ENCODE measurements at regions not wholly inside any gene's neighbourhood (a gene's known extent, or its start where the extent isn't known, plus 50 kb on each side); places are given as distances from the start of the nearest gene placed in this dataset.
"Not testable (repeated sequence)": the region's sequence is repeated elsewhere in the genome, so short reads cannot be mapped to it uniquely, and the experiment has no call there.

- H3K27me3 ChIP-seq (ENCODE audit: insufficient read depth, low read length, poor library complexity, severe bottlenecking): no peaks in the 10 kb centered on the region
- POLR2A ChIA-PET: no interaction called here
- H3K36me3 ChIP-seq (ENCODE audit: insufficient read depth, low read length): no peaks in the 10 kb centered on the region
- Mint-ChIP-seq H3K9me3 (peaks cover 6 to 27% (median 15%) of the 10 kb centered on the region in 5 donors), H3K36me3 (no peaks in the 10 kb centered on the region), H3K27ac (no peak overlapping the region), H3K4me3 (no peak overlapping the region), H3K27me3 (no peaks in the 10 kb centered on the region), H3K4me1 (no peaks in the 10 kb centered on the region)
- no peaks in the 10 kb centered on the region for H3K9me3 ChIP-seq (ENCODE audit: low read length)
- H3K4me3 ChIP-seq (ENCODE audit: low read length): no peak overlapping the region
- no peak overlapping the region for H3K27ac ChIP-seq (ENCODE audit: low read depth, low read length)
- H3K4me1 ChIP-seq (ENCODE audit: insufficient read depth, low read length): no peaks in the 10 kb centered on the region
- CTCF ChIA-PET: no interaction called here
- DNase-seq: no peak
These were observed 163.4 kb upstream of the LRP1B start for GRCh38 chr2:142294225-142294624.

- no peaks in the 10 kb centered on the region for H3K4me1 Mint-ChIP-seq
- CTCF ChIA-PET: no interaction called here
- H3K27ac Mint-ChIP-seq: no peak overlapping the region
- Histone ChIP-seq H3K4me3 (ENCODE audit: low read length) (no peak overlapping the region), H3K27me3 (ENCODE audit: insufficient read depth, low read length, poor library complexity, severe bottlenecking) (no peaks in the 10 kb centered on the region), H3K9me3 (ENCODE audit: low read length) (no peaks in the 10 kb centered on the region), H3K4me1 (ENCODE audit: insufficient read depth, low read length) (no peaks in the 10 kb centered on the region), H3K27ac (ENCODE audit: low read depth, low read length) (no peak overlapping the region), H3K36me3 (ENCODE audit: insufficient read depth, low read length) (no peaks in the 10 kb centered on the region)
- DNase-seq: no peak
- no peaks in the 10 kb centered on the region for H3K27me3 Mint-ChIP-seq
- POLR2A ChIA-PET: no interaction called here
- H3K4me3 Mint-ChIP-seq: no peak overlapping the region
- no peaks in the 10 kb centered on the region for H3K36me3 Mint-ChIP-seq
- H3K9me3 Mint-ChIP-seq: peaks cover 11 to 20% (median 17%) of the 10 kb centered on the region in 5 donors
These were observed 161.2 kb upstream of the LRP1B start for GRCh38 chr2:142291969-142292368.

- no peaks in the 10 kb centered on the region for H3K4me1 Mint-ChIP-seq
These were observed 160.1 kb upstream of the LRP1B start for GRCh38 chr2:142290931-142291330.

GRCh38 chr2:142286618-142287017, 155.8 kb upstream of the LRP1B start:
- Mint-ChIP-seq H3K4me3 (no peak overlapping the region), H3K27ac (no peak overlapping the region), H3K4me1 (no peaks in the 10 kb centered on the region), H3K9me3 (peaks cover 7 to 10% (median 9%) of the 10 kb centered on the region in 5 donors), H3K27me3 (no peaks in the 10 kb centered on the region), H3K36me3 (no peaks in the 10 kb centered on the region)
- Histone ChIP-seq H3K27me3 (ENCODE audit: insufficient read depth, low read length, poor library complexity, severe bottlenecking) (no peaks in the 10 kb centered on the region), H3K4me1 (ENCODE audit: insufficient read depth, low read length) (no peaks in the 10 kb centered on the region), H3K9me3 (ENCODE audit: low read length) (no peaks in the 10 kb centered on the region), H3K36me3 (ENCODE audit: insufficient read depth, low read length) (no peaks in the 10 kb centered on the region), H3K4me3 (ENCODE audit: low read length) (no peak overlapping the region), H3K27ac (ENCODE audit: low read depth, low read length) (no peak overlapping the region)
- ChIA-PET CTCF (no interaction called here), POLR2A (no interaction called here)
- no peak for DNase-seq

More at GRCh38 chr2:142290931-142291330, 160.1 kb upstream of the LRP1B start:
- Mint-ChIP-seq H3K27me3 (no peaks in the 10 kb centered on the region), H3K36me3 (no peaks in the 10 kb centered on the region), H3K27ac (no peak overlapping the region), H3K9me3 (peaks cover 9 to 17% (median 13%) of the 10 kb centered on the region in 5 donors), H3K4me3 (no peak overlapping the region)
- no peaks in the 10 kb centered on the region for H3K9me3 ChIP-seq (ENCODE audit: low read length)
- ChIA-PET POLR2A (no interaction called here), CTCF (no interaction called here)
- no peak for DNase-seq
- H3K4me3 ChIP-seq (ENCODE audit: low read length): no peak overlapping the region
- H3K27ac ChIP-seq (ENCODE audit: low read depth, low read length): no peak overlapping the region
- no peaks in the 10 kb centered on the region for H3K4me1 ChIP-seq (ENCODE audit: insufficient read depth, low read length)
- H3K27me3 ChIP-seq (ENCODE audit: insufficient read depth, low read length, poor library complexity, severe bottlenecking): no peaks in the 10 kb centered on the region
- no peaks in the 10 kb centered on the region for H3K36me3 ChIP-seq (ENCODE audit: insufficient read depth, low read length)

- peaks cover 6 to 14% (median 9%) of the 10 kb centered on the region in 5 donors for H3K9me3 Mint-ChIP-seq
- Histone ChIP-seq H3K9me3 (ENCODE audit: low read length) (no peaks in the 10 kb centered on the region), H3K4me3 (ENCODE audit: low read length) (no peak overlapping the region), H3K4me1 (ENCODE audit: insufficient read depth, low read length) (no peaks in the 10 kb centered on the region), H3K36me3 (ENCODE audit: insufficient read depth, low read length) (no peaks in the 10 kb centered on the region), H3K27ac (ENCODE audit: low read depth, low read length) (no peak overlapping the region), H3K27me3 (ENCODE audit: insufficient read depth, low read length, poor library complexity, severe bottlenecking) (no peaks in the 10 kb centered on the region)
- no peak overlapping the region for H3K27ac Mint-ChIP-seq
- DNase-seq: no peak
- H3K27me3 Mint-ChIP-seq: no peaks in the 10 kb centered on the region
- CTCF ChIA-PET: no interaction called here
- H3K4me1 Mint-ChIP-seq: no peaks in the 10 kb centered on the region
- H3K36me3 Mint-ChIP-seq: no peaks in the 10 kb centered on the region
- no peak overlapping the region for H3K4me3 Mint-ChIP-seq
- POLR2A ChIA-PET: no interaction called here
These were observed 154.7 kb upstream of the LRP1B start for GRCh38 chr2:142285480-142285879.

- H3K4me1 ChIP-seq (ENCODE audit: insufficient read depth, low read length); H3K4me3 Mint-ChIP-seq; H3K27me3 Mint-ChIP-seq; H3K36me3 Mint-ChIP-seq; POLR2A ChIA-PET; H3K27ac ChIP-seq (ENCODE audit: low read depth, low read length); CTCF ChIA-PET; H3K9me3 ChIP-seq (ENCODE audit: low read length); H3K27ac Mint-ChIP-seq; H3K36me3 ChIP-seq (ENCODE audit: insufficient read depth, low read length); H3K4me1 Mint-ChIP-seq; DNase-seq; H3K27me3 ChIP-seq (ENCODE audit: insufficient read depth, low read length, poor library complexity, severe bottlenecking); H3K4me3 ChIP-seq (ENCODE audit: low read length): not testable (repeated sequence)
- H3K9me3 Mint-ChIP-seq: peaks cover 6 to 22% (median 8%) of the 10 kb centered on the region in 5 donors
These were observed 153.5 kb upstream of the LRP1B start for GRCh38 chr2:142284336-142284735.

GRCh38 chr2:142280831-142281230, 150.0 kb upstream of the LRP1B start:
- H3K4me1 ChIP-seq (ENCODE audit: insufficient read depth, low read length): no peaks in the 10 kb centered on the region
- H3K4me3 Mint-ChIP-seq: no peak overlapping the region
- H3K9me3 Mint-ChIP-seq: peaks cover 0 to 28% (median 7%) of the 10 kb centered on the region in 5 donors
- no peaks in the 10 kb centered on the region for H3K9me3 ChIP-seq (ENCODE audit: low read length)
- H3K27me3 Mint-ChIP-seq: no peaks in the 10 kb centered on the region
- H3K36me3 ChIP-seq (ENCODE audit: insufficient read depth, low read length): no peaks in the 10 kb centered on the region
- no peaks in the 10 kb centered on the region for H3K36me3 Mint-ChIP-seq
- no peak overlapping the region for H3K27ac Mint-ChIP-seq
- DNase-seq: no peak
- CTCF ChIA-PET: no interaction called here
- H3K4me1 Mint-ChIP-seq: no peaks in the 10 kb centered on the region
- POLR2A ChIA-PET: no interaction called here
- no peaks in the 10 kb centered on the region for H3K27me3 ChIP-seq (ENCODE audit: insufficient read depth, low read length, poor library complexity, severe bottlenecking)
- no peak overlapping the region for H3K4me3 ChIP-seq (ENCODE audit: low read length)
- H3K27ac ChIP-seq (ENCODE audit: low read depth, low read length): no peak overlapping the region

GRCh38 chr2:142270990-142271389, 140.2 kb upstream of the LRP1B start:
- Mint-ChIP-seq H3K4me1 (no peaks in the 10 kb centered on the region), H3K9me3 (peaks cover 0 to 26% (median 2%) of the 10 kb centered on the region in 5 donors), H3K36me3 (no peaks in the 10 kb centered on the region), H3K27ac (no peak overlapping the region), H3K4me3 (no peak overlapping the region), H3K27me3 (no peaks in the 10 kb centered on the region)
- POLR2A ChIA-PET: no interaction called here
- H3K27ac ChIP-seq (ENCODE audit: low read depth, low read length): no peak overlapping the region
- no peaks in the 10 kb centered on the region for H3K4me1 ChIP-seq (ENCODE audit: insufficient read depth, low read length)
- CTCF ChIA-PET: no interaction called here
- no peaks in the 10 kb centered on the region for H3K27me3 ChIP-seq (ENCODE audit: insufficient read depth, low read length, poor library complexity, severe bottlenecking)
- no peaks in the 10 kb centered on the region for H3K9me3 ChIP-seq (ENCODE audit: low read length)
- no peak overlapping the region for H3K4me3 ChIP-seq (ENCODE audit: low read length)
- no peaks in the 10 kb centered on the region for H3K36me3 ChIP-seq (ENCODE audit: insufficient read depth, low read length)
- DNase-seq: no peak

- H3K27ac Mint-ChIP-seq: no peak overlapping the region
- no peaks in the 10 kb centered on the region for H3K4me1 ChIP-seq (ENCODE audit: insufficient read depth, low read length)
- H3K27me3 ChIP-seq (ENCODE audit: insufficient read depth, low read length, poor library complexity, severe bottlenecking): no peaks in the 10 kb centered on the region
- CTCF ChIA-PET: no interaction called here
- no peak overlapping the region for H3K27ac ChIP-seq (ENCODE audit: low read depth, low read length)
- peaks cover 0 to 25% (median 0%) of the 10 kb centered on the region in 5 donors for H3K9me3 Mint-ChIP-seq
- no peak for DNase-seq
- no peaks in the 10 kb centered on the region for H3K4me1 Mint-ChIP-seq
- no peaks in the 10 kb centered on the region for H3K36me3 ChIP-seq (ENCODE audit: insufficient read depth, low read length)
- no peaks in the 10 kb centered on the region for H3K36me3 Mint-ChIP-seq
- H3K27me3 Mint-ChIP-seq: no peaks in the 10 kb centered on the region
- POLR2A ChIA-PET: no interaction called here
- no peak overlapping the region for H3K4me3 ChIP-seq (ENCODE audit: low read length)
- H3K9me3 ChIP-seq (ENCODE audit: low read length): no peaks in the 10 kb centered on the region
- no peak overlapping the region for H3K4me3 Mint-ChIP-seq
These were observed 139.5 kb upstream of the LRP1B start for GRCh38 chr2:142270291-142270690.

Measured in CD8-positive, alpha-beta memory T cell (primary cell).